Naive thymus-derived CD4-positive, alpha-beta T cell (primary cell): ENCODE measurements at regions not wholly inside any gene's neighbourhood (a gene's known extent, or its start where the extent isn't known, plus 50 kb on each side); places are given as distances from the start of the nearest gene placed in this dataset.
A peak's percentile ranks its signal among the peaks of the same experiment; 100 is the strongest.

Experiments used
- ATAC-seq: fragments of 150-1000 bp; cut with Tn5 transposase; 2 replicates; pipeline ENCODE4 v1.10.0; 2021; ENCODE audit warnings: mild to moderate bottlenecking, moderate library complexity
- CTCF ChIA-PET: fragments of 350-600 bp; sonication (Branson Sonifier 250); formaldehyde crosslinking; loops from one replicate; lab custom pipeline; 2021; ENCODE audit warnings: antibody characterized with exemption; lab: Charles Lee
- POLR2A ChIA-PET: fragments of 350-600 bp; sonication (Branson Sonifier 250); formaldehyde crosslinking; loops from one replicate; lab custom pipeline; 2021; ENCODE audit warnings: antibody characterized with exemption, inconsistent platforms; lab: Charles Lee
- DNase-seq, 9 donors: peaks; one replicate each; pipeline versions ENCODE4 v3.0.0 to v3.0.0-alpha.2; 2020 to 2022; ENCODE audit warnings: mixed read lengths in 1 of 9
- H3K27ac ChIP-seq: one replicate; pipeline ENCODE4 v1.7.0; 2013; ENCODE audit warnings: mild to moderate bottlenecking, low read depth, low read length, moderate library complexity
- H3K27me3 ChIP-seq, 2 donors: one replicate each; pipeline ENCODE4 v1.7.0; 2013; ENCODE audit warnings: low read length in 2 of 2, mild to moderate bottlenecking in 2 of 2, moderate library complexity in 2 of 2; ENCODE audit not compliant: control insufficient read depth in 2 of 2, insufficient read depth in 2 of 2
- H3K36me3 ChIP-seq, 3 experiments: 1 replicate in 2 of 3; 2 replicates in 1 of 3; pipeline ENCODE4 v1.7.0; 2013; ENCODE audit warnings: low read length in 3 of 3, mild to moderate bottlenecking in 3 of 3, moderate library complexity in 1 of 3; ENCODE audit not compliant: insufficient read depth in 3 of 3, control insufficient read depth in 2 of 3
- H3K4me1 ChIP-seq, 2 donors: one replicate each; pipeline ENCODE4 v1.7.0; 2013; ENCODE audit warnings: low read length in 2 of 2, mild to moderate bottlenecking in 2 of 2, moderate library complexity in 1 of 2; ENCODE audit not compliant: control insufficient read depth in 2 of 2, insufficient read depth in 2 of 2
- H3K4me3 ChIP-seq: 2 replicates; pipeline ENCODE4 v1.7.0; 2013; ENCODE audit warnings: mild to moderate bottlenecking, low read length
- H3K9me3 ChIP-seq, 3 experiments: 1 replicate in 2 of 3; 2 replicates in 1 of 3; pipeline ENCODE4 v1.7.0; 2013; ENCODE audit warnings: low read length in 3 of 3; ENCODE audit not compliant: control insufficient read depth in 2 of 3
- H3K27ac Mint-ChIP-seq, 9 donors: one replicate each; pipeline ENCODE4 v1.8.0; 2020 to 2022; ENCODE audit warnings: mixed read lengths in 9 of 9, mild to moderate bottlenecking in 8 of 9, moderate library complexity in 5 of 9, inconsistent platforms in 2 of 9
- H3K27me3 Mint-ChIP-seq, 5 donors: one replicate each; pipeline ENCODE4 v1.8.0; 2021 to 2022; ENCODE audit warnings: mixed read lengths in 5 of 5, mild to moderate bottlenecking in 1 of 5
- H3K36me3 Mint-ChIP-seq, 5 donors: one replicate each; pipeline ENCODE4 v1.8.0; 2020 to 2022; ENCODE audit warnings: mixed read lengths in 5 of 5, mild to moderate bottlenecking in 3 of 5, inconsistent platforms in 1 of 5
- H3K4me1 Mint-ChIP-seq, 7 donors: one replicate each; pipeline ENCODE4 v1.8.0; 2020 to 2022; ENCODE audit warnings: mixed read lengths in 7 of 7, mild to moderate bottlenecking in 3 of 7, inconsistent platforms in 1 of 7
- H3K4me3 Mint-ChIP-seq, 10 donors: one replicate each; pipeline ENCODE4 v1.8.0; 2020 to 2022; ENCODE audit warnings: mild to moderate bottlenecking in 10 of 10, mixed read lengths in 10 of 10, moderate library complexity in 6 of 10, inconsistent platforms in 2 of 10
- H3K9me3 Mint-ChIP-seq, 11 donors: one replicate each; pipeline ENCODE4 v1.8.0; 2020 to 2022; ENCODE audit warnings: mixed read lengths in 11 of 11, mild to moderate bottlenecking in 4 of 11, inconsistent platforms in 1 of 11, moderate library complexity in 1 of 11
- intact Hi-C, 2 donors: fragments of 100-400 bp; cut with micrococcal nuclease; formaldehyde crosslinking; loops; one replicate each; pipeline ENCODE4 v1.15.1; 2023

GRCh38 chrX:131724292-131724691, 180.4 kb downstream of the OR13H1 start:
- DNase-seq (no peak), ATAC-seq (no peak)
- Histone ChIP-seq H3K9me3 (no peaks in the 10 kb centered on the region), H3K27ac (no peak overlapping the region), H3K4me1 (no peaks in the 10 kb centered on the region), H3K4me3 (no peak overlapping the region), H3K36me3 (no peaks in the 10 kb centered on the region), H3K27me3 (no peaks in the 10 kb centered on the region)
- H3K27ac Mint-ChIP-seq = no peak overlapping the region
- peaks cover 0 to 19% (median 4%) of the 10 kb centered on the region in 11 donors for H3K9me3 Mint-ChIP-seq
- H3K27me3 Mint-ChIP-seq = no peaks in the 10 kb centered on the region
- CTCF ChIA-PET = no interaction called here
- H3K36me3 Mint-ChIP-seq = peaks cover 0 to 18% (median 10%) of the 10 kb centered on the region in 5 donors
- no peak overlapping the region for H3K4me3 Mint-ChIP-seq
- intact Hi-C loops = no loop called here
- POLR2A ChIA-PET = no interaction called here
- H3K4me1 Mint-ChIP-seq = peaks cover 0 to 14% (median 0%) of the 10 kb centered on the region in 7 donors

- CTCF ChIA-PET = no interaction called here
- ATAC-seq (no peak), DNase-seq (no peak)
- Mint-ChIP-seq H3K4me3 (no peak overlapping the region), H3K27ac (no peak overlapping the region), H3K27me3 (no peaks in the 10 kb centered on the region), H3K36me3 (peaks cover 0 to 19% (median 10%) of the 10 kb centered on the region in 5 donors), H3K4me1 (peaks cover 0 to 14% (median 0%) of the 10 kb centered on the region in 7 donors), H3K9me3 (peaks cover 0 to 19% (median 4%) of the 10 kb centered on the region in 11 donors)
- H3K9me3 ChIP-seq = no peaks in the 10 kb centered on the region
- H3K4me1 ChIP-seq = no peaks in the 10 kb centered on the region
- POLR2A ChIA-PET = no interaction called here
- H3K27ac ChIP-seq = no peak overlapping the region
- H3K27me3 ChIP-seq = no peaks in the 10 kb centered on the region
- H3K4me3 ChIP-seq = no peak overlapping the region
- intact Hi-C loops = no loop called here
- no peaks in the 10 kb centered on the region for H3K36me3 ChIP-seq
Observed at GRCh38 chrX:131725001-131725654, 181.3 kb downstream of the OR13H1 start.

GRCh38 chrX:131727778-131728177, 183.9 kb downstream of the OR13H1 start:
- no peak overlapping the region for H3K27ac ChIP-seq
- H3K9me3 Mint-ChIP-seq = peaks cover 0 to 15% (median 4%) of the 10 kb centered on the region in 11 donors
- H3K27me3 ChIP-seq = no peaks in the 10 kb centered on the region
- H3K4me3 Mint-ChIP-seq = peak overlapping the region in 5 of 10 donors; percentile 82 to 97 (median 93)
- H3K27ac Mint-ChIP-seq = peak overlapping the region in 4 of 9 donors; percentile 13 to 95 (median 82)
- no peaks in the 10 kb centered on the region for H3K36me3 ChIP-seq
- POLR2A ChIA-PET = no interaction called here
- peaks cover 0 to 6% (median 0%) of the 10 kb centered on the region in 7 donors for H3K4me1 Mint-ChIP-seq
- peaks cover 0 to 16% (median 6%) of the 10 kb centered on the region in 5 donors for H3K36me3 Mint-ChIP-seq
- no peaks in the 10 kb centered on the region for H3K9me3 ChIP-seq
- H3K4me1 ChIP-seq = no peaks in the 10 kb centered on the region
- intact Hi-C loops = no loop called here
- no peak overlapping the region for H3K4me3 ChIP-seq
- no peaks in the 10 kb centered on the region for H3K27me3 Mint-ChIP-seq
- DNase-seq (no peak), ATAC-seq (no peak)
- CTCF ChIA-PET = no interaction called here

GRCh38 chrX:131728295-131729145, 184.6 kb downstream of the OR13H1 start:
- DNase-seq (peak in 5 of 9 donors; percentile 85 to 93 (median 91)), ATAC-seq (no peak)
- H3K4me3 Mint-ChIP-seq = peak overlapping the region in 5 of 10 donors; percentile 82 to 97 (median 93)
- H3K27ac Mint-ChIP-seq = peak overlapping the region in 4 of 9 donors; percentile 90 to 97 (median 96)
- CTCF ChIA-PET = no interaction called here
- peaks cover 0 to 18% (median 6%) of the 10 kb centered on the region in 5 donors for H3K36me3 Mint-ChIP-seq
- intact Hi-C loops = no loop called here
- H3K9me3 ChIP-seq = no peaks in the 10 kb centered on the region
- H3K9me3 Mint-ChIP-seq = peaks cover 0 to 15% (median 4%) of the 10 kb centered on the region in 11 donors
- no peaks in the 10 kb centered on the region for H3K36me3 ChIP-seq
- no peaks in the 10 kb centered on the region for H3K27me3 ChIP-seq
- no peak overlapping the region for H3K4me3 ChIP-seq
- no peaks in the 10 kb centered on the region for H3K27me3 Mint-ChIP-seq
- peaks cover 0 to 6% (median 0%) of the 10 kb centered on the region in 7 donors for H3K4me1 Mint-ChIP-seq
- peak overlapping the region; percentile 56 for H3K27ac ChIP-seq
- POLR2A ChIA-PET = no interaction called here
- H3K4me1 ChIP-seq = no peaks in the 10 kb centered on the region

GRCh38 chrX:131729295-131729694, 185.4 kb downstream of the OR13H1 start:
- POLR2A ChIA-PET = no interaction called here

GRCh38 chrX:131734621-131735020, 190.7 kb downstream of the OR13H1 start:
- Mint-ChIP-seq H3K36me3 (peaks cover 0 to 18% (median 5%) of the 10 kb centered on the region in 5 donors), H3K27me3 (no peaks in the 10 kb centered on the region), H3K4me1 (peaks cover 0 to 16% (median 0%) of the 10 kb centered on the region in 7 donors), H3K4me3 (peak overlapping the region in 5 of 10 donors; percentile 25 to 72 (median 58)), H3K9me3 (peaks cover 0 to 3% (median under 1%) of the 10 kb centered on the region in 11 donors), H3K27ac (peak overlapping the region in 4 of 9 donors; percentile 48 to 73 (median 64))
- Histone ChIP-seq H3K4me1 (no peaks in the 10 kb centered on the region), H3K4me3 (no peak overlapping the region), H3K27ac (no peak overlapping the region), H3K27me3 (no peaks in the 10 kb centered on the region), H3K36me3 (no peaks in the 10 kb centered on the region), H3K9me3 (no peaks in the 10 kb centered on the region)
- peak in 5 of 9 donors; percentile 79 to 89 (median 88) for DNase-seq
- intact Hi-C loops = no loop called here
- POLR2A ChIA-PET = no interaction called here
- CTCF ChIA-PET = no interaction called here
- no peak for ATAC-seq

More at GRCh38 chrX:131729295-131729694, 185.4 kb downstream of the OR13H1 start:
- Mint-ChIP-seq H3K9me3 (peaks cover 0 to 15% (median 4%) of the 10 kb centered on the region in 11 donors), H3K4me3 (peak overlapping the region in 5 of 10 donors; percentile 82 to 97 (median 93)), H3K27me3 (no peaks in the 10 kb centered on the region), H3K4me1 (peaks cover 0 to 10% (median 0%) of the 10 kb centered on the region in 7 donors), H3K36me3 (peaks cover 0 to 22% (median 6%) of the 10 kb centered on the region in 5 donors), H3K27ac (peak overlapping the region in 4 of 9 donors; percentile 90 to 97 (median 96))
- no peaks in the 10 kb centered on the region for H3K4me1 ChIP-seq
- H3K27ac ChIP-seq = peak overlapping the region; percentile 56
- CTCF ChIA-PET = no interaction called here
- no peak overlapping the region for H3K4me3 ChIP-seq
- no peaks in the 10 kb centered on the region for H3K9me3 ChIP-seq
- H3K36me3 ChIP-seq = no peaks in the 10 kb centered on the region
- ATAC-seq (no peak), DNase-seq (peak in 5 of 9 donors; percentile 73 to 89 (median 85))
- no peaks in the 10 kb centered on the region for H3K27me3 ChIP-seq
- intact Hi-C loops = no loop called here
